ENCODE measurements at regions not wholly inside any gene's neighbourhood (a gene's known extent, or its start where the extent isn't known, plus 50 kb on each side); places are given as distances from the start of the nearest gene placed in this dataset.
A peak's percentile ranks its signal among the peaks of the same experiment; 100 is the strongest.

- Histone ChIP-seq H3K79me2 (replicated peaks; ENCODE audit: insufficient read depth, low read length) (no peaks in the 10 kb centered on the region), H3K9me2 (ENCODE audit: insufficient read depth, low read length) (no peaks in the 10 kb centered on the region), H3K27ac (ENCODE audit: low read length) (no peak overlapping the region), H4K20me1 (ENCODE audit: insufficient read depth) (no peaks in the 10 kb centered on the region), H3K4me3 (ENCODE audit: low read length) (no peak overlapping the region), H3K9me3 (ENCODE audit: low read length) (no peaks in the 10 kb centered on the region), H3K36me3 (ENCODE audit: insufficient read depth, low read length) (no peaks in the 10 kb centered on the region), H2AFZ (ENCODE audit: low read depth, low read length) (no peak overlapping the region), H3K9ac (ENCODE audit: low read length) (no peak overlapping the region), H3K4me2 (ENCODE audit: low read length) (no peak overlapping the region), H3K27me3 (ENCODE audit: insufficient read depth, low read depth, low read length) (no peaks in the 10 kb centered on the region), H3F3A (ENCODE audit: insufficient read depth, low read length, poor library complexity, severe bottlenecking) (no peaks in the 10 kb centered on the region)
- TF ChIP-seq SMC3 (conservative IDR thresholded peaks at IDR 0.05; ENCODE audit: poor library complexity) (no peak), TAF1 (IDR thresholded peaks at IDR 0.05; ENCODE audit: low read depth) (no peak), CTCF (IDR thresholded peaks at IDR 0.05; ENCODE audit: poor library complexity, severe bottlenecking) (no peak), RAD21 (conservative IDR thresholded peaks at IDR 0.05) (no peak), EP300 (conservative IDR thresholded peaks at IDR 0.05; ENCODE audit: poor library complexity, severe bottlenecking) (no peak), POLR2AphosphoS5 (IDR thresholded peaks at IDR 0.05) (no peak), REST (IDR thresholded peaks at IDR 0.05; ENCODE audit: borderline replicate concordance) (no peak), EZH2 (IDR thresholded peaks at IDR 0.05; ENCODE audit: borderline replicate concordance, insufficient read depth, low read length, poor library complexity, severe bottlenecking) (no peak), MXI1 (conservative IDR thresholded peaks at IDR 0.05; ENCODE audit: poor library complexity, severe bottlenecking) (no peak)
Observed at GRCh38 chr12:89167986-89168385, 184.3 kb downstream of the DUSP6 start.

GRCh38 chr12:89166525-89166934 lies 185.8 kb downstream of the DUSP6 start:
- Histone ChIP-seq H3F3A (ENCODE audit: insufficient read depth, low read length, poor library complexity, severe bottlenecking) (no peaks in the 10 kb centered on the region), H3K36me3 (ENCODE audit: insufficient read depth, low read length) (no peaks in the 10 kb centered on the region), H3K79me2 (replicated peaks; ENCODE audit: insufficient read depth, low read length) (no peaks in the 10 kb centered on the region), H2AFZ (ENCODE audit: low read depth, low read length) (no peak overlapping the region), H3K4me2 (ENCODE audit: low read length) (no peak overlapping the region), H3K4me3 (ENCODE audit: low read length) (peak overlapping the region; percentile 21), H3K27me3 (ENCODE audit: insufficient read depth, low read depth, low read length) (no peaks in the 10 kb centered on the region), H3K27ac (ENCODE audit: low read length) (peak overlapping the region; percentile 56), H3K9me3 (ENCODE audit: low read length) (no peaks in the 10 kb centered on the region), H4K20me1 (ENCODE audit: insufficient read depth) (no peaks in the 10 kb centered on the region), H3K9ac (ENCODE audit: low read length) (no peak overlapping the region), H3K9me2 (ENCODE audit: insufficient read depth, low read length) (no peaks in the 10 kb centered on the region)
- TF ChIP-seq EZH2 (IDR thresholded peaks at IDR 0.05; ENCODE audit: borderline replicate concordance, insufficient read depth, low read length, poor library complexity, severe bottlenecking) (no peak), MXI1 (conservative IDR thresholded peaks at IDR 0.05; ENCODE audit: poor library complexity, severe bottlenecking) (no peak), RAD21 (conservative IDR thresholded peaks at IDR 0.05) (no peak), EP300 (conservative IDR thresholded peaks at IDR 0.05; ENCODE audit: poor library complexity, severe bottlenecking) (no peak), SMC3 (conservative IDR thresholded peaks at IDR 0.05; ENCODE audit: poor library complexity) (no peak), CTCF (IDR thresholded peaks at IDR 0.05; ENCODE audit: poor library complexity, severe bottlenecking) (no peak), REST (IDR thresholded peaks at IDR 0.05; ENCODE audit: borderline replicate concordance) (no peak), TAF1 (IDR thresholded peaks at IDR 0.05; ENCODE audit: low read depth) (no peak)
